Lower leg skin (tissue), 4 donors: ENCODE measurements at regions not wholly inside any gene's neighbourhood (a gene's known extent, or its start where the extent isn't known, plus 50 kb on each side); places are given as distances from the start of the nearest gene placed in this dataset.

ENCODE experiments used
- DNase-seq, 2 donors: peaks; one replicate each; pipeline ENCODE4 v3.0.0-alpha.2; 2019; ENCODE audit warnings: low spot score in 2 of 2
- H3K4me3 ChIP-seq: fragments of 200-600 bp; sonication (generic); 2 replicates; pipeline ENCODE4 v1.5.1; 2017; ENCODE audit warnings: mild to moderate bottlenecking, low read depth; ENCODE audit not compliant: poor library complexity, severe bottlenecking
- CTCF ChIP-seq, 3 donors: fragments of 450-650 bp; IDR thresholded peaks; one replicate each; pipeline ENCODE4 v1.5.1; 2016; ENCODE audit warnings: antibody characterized with exemption in 3 of 3, mild to moderate bottlenecking in 3 of 3, moderate library complexity in 2 of 3
- POLR2A ChIP-seq, 2 donors: fragments of 450-650 bp; IDR thresholded peaks; one replicate each; pipeline ENCODE4 v1.6.1; 2016 to 2017; ENCODE audit warnings: antibody characterized with exemption in 2 of 2, mild to moderate bottlenecking in 1 of 2, moderate library complexity in 1 of 2
- WGBS, 2 donors: methylation state at CpG; one replicate each; pipeline ENCODE4 v1.1.5; 2018; 5-methylcytosine and 5-hydroxymethylcytosine counted together
- intact Hi-C: fragments of 100-400 bp; cut with DNase I; formaldehyde crosslinking; loops from one replicate; pipeline ENCODE4 v1.15.0; 2023; ENCODE audit warnings: low total_unique reads

- intact Hi-C loops = no loop called here
- TF ChIP-seq CTCF (IDR thresholded peaks at IDR 0.05) = no peak
- no peak for TF ChIP-seq POLR2A (IDR thresholded peaks at IDR 0.05)
- WGBS, 2 donors = 66 to 70% methylated on average over 6 of the region's 6 CpGs
These were observed 75.9 kb upstream of the C14orf180 start for GRCh38 chr14:104503691-104504090.

GRCh38 chr14:104504172-104504735 is 75.3 kb upstream of the C14orf180 start:
- no peak for DNase-seq
- TF ChIP-seq CTCF (IDR thresholded peaks at IDR 0.05) (no peak), POLR2A (IDR thresholded peaks at IDR 0.05) (no peak)
- intact Hi-C loops = no loop called here
- H3K4me3 ChIP-seq = no peak overlapping the region
- WGBS, 2 donors = 21 to 51% methylated on average over 2 to 5 of the region's 7 CpGs

More at GRCh38 chr14:104503691-104504090, 75.9 kb upstream of the C14orf180 start:
- no peak for DNase-seq
- H3K4me3 ChIP-seq = no peak overlapping the region

- 77 to 81% methylated on average over 27 to 28 of the region's 28 CpGs for WGBS, 2 donors
- intact Hi-C loops = no loop called here
- no peak overlapping the region for H3K4me3 ChIP-seq
- no peak for DNase-seq
- TF ChIP-seq CTCF (IDR thresholded peaks at IDR 0.05) (no peak), POLR2A (IDR thresholded peaks at IDR 0.05) (no peak)
These were observed 74.2 kb upstream of the C14orf180 start for GRCh38 chr14:104505085-104506074.

GRCh38 chr14:104506461-104507253 is 72.9 kb upstream of the C14orf180 start:
- no peak overlapping the region for H3K4me3 ChIP-seq
- 77 to 78% methylated on average over 11 of the region's 11 CpGs for WGBS, 2 donors
- DNase-seq = no peak
- TF ChIP-seq CTCF (IDR thresholded peaks at IDR 0.05) (no peak), POLR2A (IDR thresholded peaks at IDR 0.05) (no peak)
- intact Hi-C loops = no loop called here

GRCh38 chr14:104507443-104507842 is 72.1 kb upstream of the C14orf180 start:
- no peak for TF ChIP-seq CTCF (IDR thresholded peaks at IDR 0.05)
- TF ChIP-seq POLR2A (IDR thresholded peaks at IDR 0.05) = no peak
- WGBS, 2 donors = 61 to 72% methylated on average over 6 of the region's 6 CpGs
- intact Hi-C loops = no loop called here
- DNase-seq = no peak
- no peak overlapping the region for H3K4me3 ChIP-seq
